ENCODE measurements at regions not wholly inside any gene's neighbourhood (a gene's known extent, or its start where the extent isn't known, plus 50 kb on each side); places are given as distances from the start of the nearest gene placed in this dataset.

DNA sequence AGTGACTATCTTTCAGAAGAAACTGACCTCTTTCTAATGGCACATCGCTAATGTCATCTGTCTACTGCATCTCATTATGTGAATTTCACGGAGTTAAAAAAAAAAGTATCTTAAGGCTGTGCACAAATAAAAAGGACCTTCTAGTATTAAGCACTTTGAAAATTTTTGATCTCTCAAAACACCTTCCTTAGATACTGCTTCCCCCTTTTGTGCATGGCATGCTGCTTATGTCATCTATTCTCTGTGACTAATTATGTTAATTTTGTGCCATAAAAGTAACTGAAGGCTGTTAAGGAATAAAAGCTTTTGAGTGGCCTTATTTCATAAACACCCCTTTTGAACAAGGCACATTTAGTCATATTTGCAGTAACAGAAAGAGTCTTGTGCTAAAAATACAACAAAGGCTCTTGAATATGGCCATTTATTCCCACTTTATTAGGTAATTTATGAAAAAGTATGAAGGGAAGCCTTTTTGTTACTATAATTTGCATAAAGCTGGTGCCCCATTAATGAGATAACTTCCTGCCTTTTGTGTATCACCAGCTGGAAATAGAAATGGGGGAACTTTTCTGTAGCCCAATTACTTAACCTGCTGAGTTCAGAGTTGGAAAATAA, 1412.0 kb upstream of the ZEB2 start (continued):
- TF ChIP-seq CTCF (IDR thresholded peaks at IDR 0.05 in 2 of 3, conservative IDR thresholded peaks at IDR 0.05 in 1 of 3; ENCODE audit: borderline replicate concordance in 1 of 3, insufficient read depth in 1 of 3, low read depth in 2 of 3, low read length in 2 of 3): no peak
- TF ChIP-seq TCF7L2 (IDR thresholded peaks at IDR 0.05; ENCODE audit: borderline replicate concordance, extremely low read depth, insufficient read depth, insufficient read length): no peak
- TF ChIP-seq FOSL1 (IDR thresholded peaks at IDR 0.05; ENCODE audit: low read depth): no peak
- no peak for TF ChIP-seq RAD21 (IDR thresholded peaks at IDR 0.05; ENCODE audit: low read depth)
- TF ChIP-seq EZH2 (IDR thresholded peaks at IDR 0.05): no peak
- no peak for TF ChIP-seq ATF3 (IDR thresholded peaks at IDR 0.05)
- TF ChIP-seq EZH2phosphoT487 (IDR thresholded peaks at IDR 0.05; ENCODE audit: borderline replicate concordance): no peak

DNA sequence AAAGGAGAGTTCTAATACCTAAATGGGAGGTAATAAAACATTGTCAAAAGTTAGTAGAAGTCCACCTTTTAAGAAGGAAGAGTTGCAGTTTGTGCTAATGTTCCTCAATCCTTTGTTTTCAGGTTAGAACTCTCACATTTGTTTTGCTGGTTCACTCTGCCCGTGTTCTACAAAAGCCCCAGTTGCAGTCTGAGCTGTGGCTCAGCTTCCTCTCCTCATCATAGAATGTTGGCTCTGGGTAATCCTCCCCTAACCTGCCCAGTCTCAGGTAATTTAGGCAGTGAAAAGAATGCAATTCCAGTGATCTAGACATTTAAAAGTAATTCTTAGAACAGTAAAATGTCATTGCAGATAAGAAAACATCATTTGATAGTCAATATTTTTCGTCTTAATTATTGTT, 1410.4 kb upstream of the ZEB2 start:
- intact Hi-C loops (cut with micrococcal nuclease): no loop called here
- H3K9me3 ChIP-seq (ENCODE audit: control insufficient read depth in 1 of 2, insufficient read depth in 1 of 2, low read depth in 1 of 2, low read length in 2 of 2): no peaks in the 10 kb centered on the region
- H3K9me2 ChIP-seq (ENCODE audit: insufficient read depth): no peaks in the 10 kb centered on the region
- ChIA-PET RAD21 (ENCODE audit: low non-redundant PET in 1 of 2, low total read pairs in 2 of 2, uncharacterized antibody in 2 of 2, unreplicated experiment in 2 of 2) (no interaction called here), CTCF (no interaction called here), POLR2A (no interaction called here)
- H3K4me2 ChIP-seq (ENCODE audit: low read length): no peak overlapping the region
- no peaks in the 10 kb centered on the region for H3K79me2 ChIP-seq (ENCODE audit: insufficient read depth, low read length)
- no peaks in the 10 kb centered on the region for H3K27me3 ChIP-seq (ENCODE audit: insufficient read depth, low read length)
- no peaks in the 10 kb centered on the region for H3K4me1 ChIP-seq (ENCODE audit: control insufficient read depth in 1 of 2, insufficient read depth in 2 of 2, low read length in 2 of 2)
- H2AFZ ChIP-seq (ENCODE audit: low read depth, low read length, poor library complexity, severe bottlenecking): no peak overlapping the region
- no TSS peak for BruUV-seq (replicated peaks)
- H3K36me3 ChIP-seq (ENCODE audit: control insufficient read depth in 1 of 2, insufficient read depth in 2 of 2, low read length in 2 of 2): no peaks in the 10 kb centered on the region
- no peak overlapping the region for H3K27ac ChIP-seq (ENCODE audit: low read depth, low read length)
- no peak overlapping the region for H3K9ac ChIP-seq (ENCODE audit: low read length)
- no peaks in the 10 kb centered on the region for H4K20me1 ChIP-seq (ENCODE audit: insufficient read depth)
- ATAC-seq (no peak), DNase-seq (ENCODE audit: low read depth, low spot score) (no peak)
- H3K4me3 ChIP-seq (replicated peaks in 1 of 2; ENCODE audit: low read depth in 1 of 2, low read length in 2 of 2): no peak overlapping the region
- TF ChIP-seq SP1 (IDR thresholded peaks at IDR 0.05; ENCODE audit: low read depth) (no peak), CTCF (IDR thresholded peaks at IDR 0.05 in 2 of 3, conservative IDR thresholded peaks at IDR 0.05 in 1 of 3; ENCODE audit: borderline replicate concordance in 1 of 3, insufficient read depth in 1 of 3, low read depth in 2 of 3, low read length in 2 of 3) (no peak), ZNF274 (IDR thresholded peaks at IDR 0.05; ENCODE audit: low read depth, low read length) (no peak), ZFX (IDR thresholded peaks at IDR 0.05) (no peak), SRF (IDR thresholded peaks at IDR 0.05; ENCODE audit: low read depth) (no peak), EZH2 (IDR thresholded peaks at IDR 0.05) (no peak), SIN3A (IDR thresholded peaks at IDR 0.05; ENCODE audit: low read depth) (no peak), EGR1 (IDR thresholded peaks at IDR 0.05; ENCODE audit: low read depth) (no peak), CEBPB (IDR thresholded peaks at IDR 0.05; ENCODE audit: low read depth) (no peak), RAD21 (IDR thresholded peaks at IDR 0.05; ENCODE audit: low read depth) (no peak), FOSL1 (IDR thresholded peaks at IDR 0.05; ENCODE audit: low read depth) (no peak), ZBTB33 (IDR thresholded peaks at IDR 0.05; ENCODE audit: extremely low read depth, insufficient replicate concordance, low read length) (no peak), JUND (IDR thresholded peaks at IDR 0.05) (no peak), POLR2AphosphoS5 (IDR thresholded peaks at IDR 0.05; ENCODE audit: low read depth, low read length) (no peak), POLR2A (IDR thresholded peaks at IDR 0.05; ENCODE audit: borderline replicate concordance, extremely low read depth, insufficient read depth, insufficient read length) (no peak)
